ENCODE measurements at regions not wholly inside any gene's neighbourhood (a gene's known extent, or its start where the extent isn't known, plus 50 kb on each side); places are given as distances from the start of the nearest gene placed in this dataset.

DNA sequence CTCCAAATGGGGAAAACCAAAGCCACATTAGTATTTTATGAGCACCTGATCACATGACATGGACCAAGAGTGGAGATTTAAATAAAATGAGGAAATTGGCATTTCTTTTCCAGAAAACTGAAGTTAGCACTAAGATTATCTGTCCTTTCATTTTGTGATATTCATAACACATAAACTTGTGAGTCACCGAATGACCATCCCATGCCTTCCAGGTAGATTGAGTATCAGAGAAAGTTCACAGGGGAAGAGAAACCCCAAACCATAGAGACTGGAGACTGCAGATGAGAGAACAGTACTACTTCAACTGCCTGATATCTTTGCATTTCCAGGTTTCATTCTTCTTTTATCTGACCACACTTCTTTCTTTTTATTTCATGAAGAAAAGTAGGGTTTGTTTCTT lies 176.3 kb upstream of the LRP1B start:
- H3K4me1 ChIP-seq, result no peaks in the 10 kb centered on the region
- no peaks in the 10 kb centered on the region for H3K27me3 ChIP-seq (ENCODE audit: low read depth)
- no peaks in the 10 kb centered on the region for H3K36me3 ChIP-seq
- TF ChIP-seq, protein P1, sequence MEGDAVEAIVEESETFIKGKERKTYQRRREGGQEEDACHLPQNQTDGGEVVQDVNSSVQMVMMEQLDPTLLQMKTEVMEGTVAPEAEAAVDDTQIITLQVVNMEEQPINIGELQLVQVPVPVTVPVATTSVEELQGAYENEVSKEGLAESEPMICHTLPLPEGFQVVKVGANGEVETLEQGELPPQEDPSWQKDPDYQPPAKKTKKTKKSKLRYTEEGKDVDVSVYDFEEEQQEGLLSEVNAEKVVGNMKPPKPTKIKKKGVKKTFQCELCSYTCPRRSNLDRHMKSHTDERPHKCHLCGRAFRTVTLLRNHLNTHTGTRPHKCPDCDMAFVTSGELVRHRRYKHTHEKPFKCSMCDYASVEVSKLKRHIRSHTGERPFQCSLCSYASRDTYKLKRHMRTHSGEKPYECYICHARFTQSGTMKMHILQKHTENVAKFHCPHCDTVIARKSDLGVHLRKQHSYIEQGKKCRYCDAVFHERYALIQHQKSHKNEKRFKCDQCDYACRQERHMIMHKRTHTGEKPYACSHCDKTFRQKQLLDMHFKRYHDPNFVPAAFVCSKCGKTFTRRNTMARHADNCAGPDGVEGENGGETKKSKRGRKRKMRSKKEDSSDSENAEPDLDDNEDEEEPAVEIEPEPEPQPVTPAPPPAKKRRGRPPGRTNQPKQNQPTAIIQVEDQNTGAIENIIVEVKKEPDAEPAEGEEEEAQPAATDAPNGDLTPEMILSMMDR (IDR thresholded peaks at IDR 0.05; ENCODE audit: borderline replicate concordance), result no peak
- no peak overlapping the region for H3K27ac ChIP-seq (replicated peaks)
- intact Hi-C loops (cut with micrococcal nuclease), result no loop called here
- H3K4me3 ChIP-seq, result no peak overlapping the region
- DNase-seq, result no peak
- peaks cover 31% of the 10 kb centered on the region for H3K9me3 ChIP-seq (replicated peaks)

DNA sequence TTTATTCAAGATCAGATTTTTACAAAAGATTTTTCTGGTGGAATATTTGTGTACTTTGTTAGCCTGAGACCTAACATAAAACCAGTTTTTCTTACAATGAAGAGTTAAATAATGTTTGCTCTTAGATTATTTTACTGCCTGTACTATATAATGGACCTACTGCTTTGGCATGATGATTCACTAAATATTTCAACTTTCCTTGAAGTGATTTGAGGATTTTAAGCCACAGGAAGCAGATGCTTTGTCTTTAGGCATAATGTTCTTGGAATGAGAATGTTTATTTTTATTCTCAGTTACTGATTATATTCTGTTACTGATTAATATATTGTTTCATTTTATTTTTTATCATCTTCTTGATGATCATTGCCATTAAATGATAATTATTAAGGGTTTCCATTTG lies 175.3 kb upstream of the LRP1B start:
- H3K36me3 ChIP-seq, result no peaks in the 10 kb centered on the region
- TF ChIP-seq, protein P1 (IDR thresholded peaks at IDR 0.05; ENCODE audit: borderline replicate concordance), result no peak
- H3K27ac ChIP-seq (replicated peaks), result no peak overlapping the region
- H3K9me3 ChIP-seq (replicated peaks), result peaks cover 26% of the 10 kb centered on the region
- no peak overlapping the region for H3K4me3 ChIP-seq
- intact Hi-C loops (cut with micrococcal nuclease), result no loop called here
- no peak for DNase-seq
- no peaks in the 10 kb centered on the region for H3K27me3 ChIP-seq (ENCODE audit: low read depth)
- H3K4me1 ChIP-seq, result no peaks in the 10 kb centered on the region

DNA sequence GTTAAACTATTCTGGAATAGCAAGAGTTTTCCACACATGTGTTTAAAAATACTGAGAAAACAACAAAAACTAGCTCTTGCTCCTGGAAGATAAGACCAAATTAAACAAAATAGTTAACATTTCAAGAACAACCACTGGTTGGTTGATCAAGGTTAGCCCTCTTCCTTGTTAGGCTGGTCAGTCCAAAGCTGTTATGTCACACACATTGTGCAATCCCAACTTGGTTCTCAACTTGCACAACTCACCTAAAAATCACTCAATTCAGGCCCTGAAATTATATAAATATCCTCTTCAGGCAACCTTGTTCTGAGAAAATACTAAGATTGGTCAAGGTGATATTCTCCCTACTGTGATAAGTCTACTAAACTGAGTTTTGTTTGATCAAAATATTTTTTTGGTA lies 169.7 kb upstream of the LRP1B start:
- H3K9me3 ChIP-seq (replicated peaks), result peaks cover 5% of the 10 kb centered on the region
- no peaks in the 10 kb centered on the region for H3K27me3 ChIP-seq (ENCODE audit: low read depth)
- no peaks in the 10 kb centered on the region for H3K4me1 ChIP-seq
- no peak overlapping the region for H3K4me3 ChIP-seq
- no peak for DNase-seq
- intact Hi-C loops (cut with micrococcal nuclease), result no loop called here
- H3K27ac ChIP-seq (replicated peaks), result no peak overlapping the region
- TF ChIP-seq, protein P1 (IDR thresholded peaks at IDR 0.05; ENCODE audit: borderline replicate concordance), result no peak
- H3K36me3 ChIP-seq, result no peaks in the 10 kb centered on the region

DNA sequence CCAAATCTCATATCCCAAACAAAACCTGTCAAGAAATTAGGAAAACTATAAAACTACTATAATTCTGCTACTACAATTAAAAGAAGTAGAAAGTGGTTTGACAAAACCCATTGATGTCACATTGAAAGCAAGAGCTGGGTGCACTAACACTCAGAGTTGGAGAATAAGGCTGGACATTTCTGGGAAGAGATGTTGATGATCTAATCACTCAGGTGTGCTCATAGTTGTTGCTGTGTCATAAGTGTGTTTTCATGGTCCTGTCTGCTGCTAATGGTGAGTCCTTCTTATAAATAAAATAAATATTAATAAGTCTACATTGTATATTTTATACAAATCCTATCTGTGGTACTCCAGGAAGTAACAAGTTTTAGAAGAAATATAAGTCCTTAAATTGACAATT lies 168.2 kb upstream of the LRP1B start:
- no peaks in the 10 kb centered on the region for H3K4me1 ChIP-seq
- no peaks in the 10 kb centered on the region for H3K36me3 ChIP-seq
- no peak for DNase-seq
- H3K4me3 ChIP-seq, result no peak overlapping the region
- H3K27ac ChIP-seq (replicated peaks), result no peak overlapping the region
- intact Hi-C loops (cut with micrococcal nuclease), result no loop called here
- H3K27me3 ChIP-seq (ENCODE audit: low read depth), result no peaks in the 10 kb centered on the region
- TF ChIP-seq, protein P1 (IDR thresholded peaks at IDR 0.05; ENCODE audit: borderline replicate concordance), result no peak
- H3K9me3 ChIP-seq (replicated peaks), result peaks cover 5% of the 10 kb centered on the region

DNA sequence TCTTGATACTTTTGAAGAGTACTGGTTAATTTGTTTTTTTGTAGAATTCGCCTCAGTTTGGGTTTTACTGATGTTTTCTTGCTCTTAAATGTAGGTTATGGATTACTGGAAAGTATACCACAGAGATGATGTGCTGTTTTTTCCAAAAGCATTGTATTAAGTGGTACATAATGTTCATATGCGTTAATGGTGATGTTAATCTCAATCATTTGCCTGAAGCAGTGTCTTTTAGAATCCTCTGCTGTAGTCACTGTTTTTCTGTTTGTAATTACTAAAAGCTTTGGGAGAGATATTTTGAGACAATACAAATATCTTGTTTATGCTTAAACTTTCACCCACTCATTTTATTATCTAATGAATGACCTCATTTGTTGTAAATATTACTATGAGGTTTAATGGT lies 163.4 kb upstream of the LRP1B start:
- Histone ChIP-seq H3K27ac (replicated peaks) (no peak overlapping the region), H3K27me3 (ENCODE audit: low read depth) (no peaks in the 10 kb centered on the region), H3K9me3 (replicated peaks) (no peaks in the 10 kb centered on the region), H3K4me3 (no peak overlapping the region), H3K36me3 (no peaks in the 10 kb centered on the region), H3K4me1 (no peaks in the 10 kb centered on the region)
- TF ChIP-seq, protein P1 (IDR thresholded peaks at IDR 0.05; ENCODE audit: borderline replicate concordance), result no peak
- DNase-seq, result no peak
- intact Hi-C loops (cut with micrococcal nuclease), result no loop called here

DNA sequence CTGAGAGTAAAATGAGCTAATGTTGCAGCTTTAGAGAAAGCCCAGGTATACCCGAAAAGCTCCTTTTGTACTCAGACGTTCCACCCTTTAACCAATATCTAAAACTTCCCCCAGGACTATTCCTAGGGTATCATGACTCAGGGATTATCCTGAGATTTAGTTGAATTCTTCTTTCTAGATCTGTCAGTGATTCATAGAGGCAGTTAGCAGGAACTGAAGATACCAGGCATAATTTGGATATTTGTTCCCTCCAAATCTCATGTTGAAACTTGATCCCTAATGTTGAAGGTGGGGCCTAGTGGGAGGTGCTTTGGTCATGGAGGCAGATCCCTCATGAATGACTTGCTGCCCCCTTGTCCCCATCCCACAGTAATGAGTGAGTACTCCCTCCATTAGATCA lies 161.2 kb upstream of the LRP1B start:
- intact Hi-C loops (cut with micrococcal nuclease), result no loop called here
- H3K4me3 ChIP-seq, result no peak overlapping the region
- no peak for DNase-seq
- TF ChIP-seq, protein P1 (IDR thresholded peaks at IDR 0.05; ENCODE audit: borderline replicate concordance), result no peak
- no peaks in the 10 kb centered on the region for H3K36me3 ChIP-seq
- H3K27me3 ChIP-seq (ENCODE audit: low read depth), result no peaks in the 10 kb centered on the region
- H3K4me1 ChIP-seq, result no peaks in the 10 kb centered on the region
- H3K27ac ChIP-seq (replicated peaks), result no peak overlapping the region
- no peaks in the 10 kb centered on the region for H3K9me3 ChIP-seq (replicated peaks)

Data from left ventricle myocardium inferior (tissue), 1 donor.